Keratinocyte (primary cell): ENCODE measurements at regions not wholly inside any gene's neighbourhood (a gene's known extent, or its start where the extent isn't known, plus 50 kb on each side); places are given as distances from the start of the nearest gene placed in this dataset.

ENCODE experiments used
- DNase-seq: peaks from one replicate; pipeline ENCODE4 v3.0.0-alpha.2; 2011; ENCODE audit warnings: low read depth, missing footprints, low spot score
- FAIRE-seq: peaks from 2 replicates; lab custom pipeline; 2011; peaks lifted over from hg19 to GRCh38; lab: Jason Lieb, UNC
- H2AFZ ChIP-seq: 2 replicates; pipeline ENCODE4 v1.6.0; 2012; ENCODE audit warnings: low read length, control low read depth, inconsistent platforms; ENCODE audit not compliant: control insufficient read depth
- H3K27ac ChIP-seq: 2 replicates; pipeline ENCODE4 v1.5.1; 2011; ENCODE audit warnings: low read length; ENCODE audit not compliant: control insufficient read depth, insufficient read depth
- H3K27me3 ChIP-seq: 3 replicates; pipeline ENCODE4 v1.6.0; 2011; ENCODE audit warnings: low read length; ENCODE audit not compliant: control insufficient read depth, insufficient read depth; ENCODE audit errors: extremely low read depth
- H3K36me3 ChIP-seq, 2 experiments: 2 replicates in 1 of 2; 3 replicates in 1 of 2; pipeline ENCODE4 v1.5.1; 2011; ENCODE audit warnings: low read length in 2 of 2, mild to moderate bottlenecking in 1 of 2; ENCODE audit not compliant: control insufficient read depth in 2 of 2, insufficient read depth in 2 of 2; ENCODE audit errors: extremely low read depth in 1 of 2
- H3K4me1 ChIP-seq: 3 replicates; pipeline ENCODE4 v1.5.1; 2011; ENCODE audit warnings: low read length; ENCODE audit not compliant: control insufficient read depth, insufficient read depth; ENCODE audit errors: extremely low read depth
- H3K4me2 ChIP-seq: 3 replicates; pipeline ENCODE4 v1.6.0; 2011; ENCODE audit warnings: low read depth, low read length; ENCODE audit not compliant: control insufficient read depth, insufficient read depth; ENCODE audit errors: extremely low read depth
- H3K4me3 ChIP-seq, 3 experiments: fragments of 200-600 bp in 1 of 3; sonication (generic) in 1 of 3; 2 replicates in 2 of 3; 3 replicates in 1 of 3; pipeline ENCODE4 v1.5.1; 2011 to 2016; ENCODE audit warnings: low read length in 3 of 3, mild to moderate bottlenecking in 3 of 3, control low read depth in 2 of 3, inconsistent platforms in 1 of 3, low read depth in 1 of 3, mixed read lengths in 1 of 3, mixed run types in 1 of 3, moderate library complexity in 1 of 3; ENCODE audit not compliant: control insufficient read depth in 2 of 3, insufficient read depth in 2 of 3; ENCODE audit errors: extremely low read depth in 1 of 3
- H3K79me2 ChIP-seq: 2 replicates; pipeline ENCODE4 v1.6.0; 2012; ENCODE audit warnings: low read length; ENCODE audit not compliant: control insufficient read depth, insufficient read depth
- H3K9ac ChIP-seq: 3 replicates; pipeline ENCODE4 v1.6.0; 2011; ENCODE audit warnings: low read length; ENCODE audit not compliant: control insufficient read depth, insufficient read depth; ENCODE audit errors: extremely low read depth
- H3K9me1 ChIP-seq: 3 replicates; pipeline ENCODE4 v1.6.0; 2011; ENCODE audit warnings: low read length; ENCODE audit not compliant: control insufficient read depth, insufficient read depth; ENCODE audit errors: extremely low read depth
- H3K9me3 ChIP-seq: 2 replicates; pipeline ENCODE4 v1.5.1; 2012; ENCODE audit warnings: low read depth, low read length; ENCODE audit not compliant: control insufficient read depth
- H4K20me1 ChIP-seq: 3 replicates; pipeline ENCODE4 v1.6.0; 2011; ENCODE audit warnings: low read length; ENCODE audit not compliant: control insufficient read depth, insufficient read depth; ENCODE audit errors: extremely low read depth
- CTCF ChIP-seq, 3 experiments: IDR thresholded peaks in 1 of 3; conservative IDR thresholded peaks in 1 of 3; optimal IDR thresholded peaks in 1 of 3; 2 replicates in 2 of 3; 3 replicates in 1 of 3; pipeline versions ENCODE3 to v1.5.1; 2011; ENCODE audit warnings: low read length in 3 of 3, mild to moderate bottlenecking in 3 of 3, moderate library complexity in 2 of 3, control low read depth in 1 of 3, inconsistent platforms in 1 of 3; ENCODE audit not compliant: insufficient read depth in 2 of 3; ENCODE audit errors: extremely low read depth in 1 of 3
- EZH2 ChIP-seq: IDR thresholded peaks from one replicate; pipeline ENCODE4 v1.6.1; 2012; ENCODE audit warnings: inconsistent platforms, mild to moderate bottlenecking, low read length, moderate library complexity
- dilution Hi-C: fragments of 300-500 bp; cut with MboI; formaldehyde crosslinking; loops from one replicate; pipeline ENCODE4 v1.7.0; 2020; ENCODE audit warnings: low sequenced_read_pairs; ENCODE audit not compliant: extremely low pct_ligation_motif_present

- H3K9me1 ChIP-seq = no peaks in the 10 kb centered on the region
- no peak overlapping the region for H2AFZ ChIP-seq
- FAIRE-seq (no peak), DNase-seq (no peak)
- TF ChIP-seq EZH2 = no peak
- TF ChIP-seq CTCF (optimal IDR thresholded peaks at IDR 0.05 in 1 of 3, IDR thresholded peaks at IDR 0.05 in 1 of 3, conservative IDR thresholded peaks at IDR 0.05 in 1 of 3; ENCODE audit: extremely low read depth in 1 of 3, insufficient read depth in 2 of 3, low read length in 3 of 3) = no peak
- H3K4me1 ChIP-seq = no peaks in the 10 kb centered on the region
- H3K9me3 ChIP-seq = peaks cover 2% of the 10 kb centered on the region
- H4K20me1 ChIP-seq = no peaks in the 10 kb centered on the region
- H3K4me2 ChIP-seq = no peak overlapping the region
- no peaks in the 10 kb centered on the region for H3K79me2 ChIP-seq
- H3K9ac ChIP-seq = no peak overlapping the region
- H3K27me3 ChIP-seq = no peaks in the 10 kb centered on the region
- no peak overlapping the region for H3K27ac ChIP-seq
- no peaks in the 10 kb centered on the region for H3K36me3 ChIP-seq
- dilution Hi-C loops = no loop called here
- no peak overlapping the region for H3K4me3 ChIP-seq
Observed at GRCh38 chr10:128995676-128996075, 471.4 kb upstream of the MGMT start.

GRCh38 chr10:128996092-128996491, 470.9 kb upstream of the MGMT start:
- Histone ChIP-seq H3K27me3 (no peaks in the 10 kb centered on the region), H3K9ac (no peak overlapping the region), H3K36me3 (no peaks in the 10 kb centered on the region), H4K20me1 (no peaks in the 10 kb centered on the region), H3K9me1 (no peaks in the 10 kb centered on the region), H3K27ac (no peak overlapping the region), H3K79me2 (no peaks in the 10 kb centered on the region), H3K4me1 (no peaks in the 10 kb centered on the region), H3K4me3 (no peak overlapping the region), H3K4me2 (no peak overlapping the region), H3K9me3 (peaks cover 2% of the 10 kb centered on the region), H2AFZ (no peak overlapping the region)
- no peak for DNase-seq
- TF ChIP-seq CTCF (optimal IDR thresholded peaks at IDR 0.05 in 1 of 3, IDR thresholded peaks at IDR 0.05 in 1 of 3, conservative IDR thresholded peaks at IDR 0.05 in 1 of 3; ENCODE audit: extremely low read depth in 1 of 3, insufficient read depth in 2 of 3, low read length in 3 of 3) = no peak
- TF ChIP-seq EZH2 = no peak
- dilution Hi-C loops = no loop called here
- no peak for FAIRE-seq
